Gastrocnemius medialis (tissue), 4 donors: ENCODE measurements at regions not wholly inside any gene's neighbourhood (a gene's known extent, or its start where the extent isn't known, plus 50 kb on each side); places are given as distances from the start of the nearest gene placed in this dataset.

Experiments used
- POLR2A ChIP-seq, 2 donors: fragments of 450-650 bp; IDR thresholded peaks; one replicate each; pipeline ENCODE4 v1.6.1; 2017; ENCODE audit warnings: antibody characterized with exemption in 2 of 2, mild to moderate bottlenecking in 2 of 2, moderate library complexity in 2 of 2
- TF ChIP-seq, protein P1 (sequence below), 5 experiments: fragments of 450-650 bp in 3 of 5; fragments of 200-600 bp in 2 of 5; sonication (generic) in 2 of 5; IDR thresholded peaks in 4 of 5; conservative IDR thresholded peaks in 1 of 5; 1 replicate in 4 of 5; 2 replicates in 1 of 5; pipeline ENCODE4 v1.5.1; 2016 to 2019; ENCODE audit warnings: antibody characterized with exemption in 5 of 5, mild to moderate bottlenecking in 3 of 5, moderate library complexity in 3 of 5

DNA sequence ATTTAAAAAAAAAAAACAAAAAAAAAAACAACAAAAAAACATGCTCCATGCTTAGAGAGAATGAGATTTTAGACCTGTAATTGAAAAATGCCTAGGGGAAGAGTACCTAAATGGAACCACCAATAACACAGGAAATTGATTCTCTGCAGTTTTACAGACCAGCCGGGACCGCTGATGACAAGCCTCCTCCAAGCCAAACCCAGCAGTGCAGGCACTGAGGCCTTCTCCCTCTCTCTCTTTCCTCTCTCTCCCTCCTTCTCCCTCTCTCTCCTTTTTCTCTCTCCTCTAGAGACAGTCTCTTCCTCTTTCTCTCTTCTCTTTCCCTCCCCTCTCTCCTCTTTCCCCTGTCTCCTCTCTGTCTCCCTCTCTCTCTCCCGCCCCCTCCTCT, 228.8 kb upstream of the COPS8 start:
- TF ChIP-seq, protein P1, sequence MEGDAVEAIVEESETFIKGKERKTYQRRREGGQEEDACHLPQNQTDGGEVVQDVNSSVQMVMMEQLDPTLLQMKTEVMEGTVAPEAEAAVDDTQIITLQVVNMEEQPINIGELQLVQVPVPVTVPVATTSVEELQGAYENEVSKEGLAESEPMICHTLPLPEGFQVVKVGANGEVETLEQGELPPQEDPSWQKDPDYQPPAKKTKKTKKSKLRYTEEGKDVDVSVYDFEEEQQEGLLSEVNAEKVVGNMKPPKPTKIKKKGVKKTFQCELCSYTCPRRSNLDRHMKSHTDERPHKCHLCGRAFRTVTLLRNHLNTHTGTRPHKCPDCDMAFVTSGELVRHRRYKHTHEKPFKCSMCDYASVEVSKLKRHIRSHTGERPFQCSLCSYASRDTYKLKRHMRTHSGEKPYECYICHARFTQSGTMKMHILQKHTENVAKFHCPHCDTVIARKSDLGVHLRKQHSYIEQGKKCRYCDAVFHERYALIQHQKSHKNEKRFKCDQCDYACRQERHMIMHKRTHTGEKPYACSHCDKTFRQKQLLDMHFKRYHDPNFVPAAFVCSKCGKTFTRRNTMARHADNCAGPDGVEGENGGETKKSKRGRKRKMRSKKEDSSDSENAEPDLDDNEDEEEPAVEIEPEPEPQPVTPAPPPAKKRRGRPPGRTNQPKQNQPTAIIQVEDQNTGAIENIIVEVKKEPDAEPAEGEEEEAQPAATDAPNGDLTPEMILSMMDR (IDR thresholded peaks at IDR 0.05 in 4 of 5, conservative IDR thresholded peaks at IDR 0.05 in 1 of 5) = no peak
- no peak for TF ChIP-seq POLR2A (IDR thresholded peaks at IDR 0.05)
